Right lung (tissue), 2 donors: ENCODE measurements at regions not wholly inside any gene's neighbourhood (a gene's known extent, or its start where the extent isn't known, plus 50 kb on each side); places are given as distances from the start of the nearest gene placed in this dataset.

Source experiments
- DNase-seq, 2 donors: peaks; one replicate each; pipeline ENCODE4 v3.0.0-alpha.2; 2013

- no peak for DNase-seq
Observed at GRCh38 chr12:92304371-92305055, 158.9 kb upstream of the BTG1 start.

- no peak for DNase-seq
Observed at GRCh38 chr12:92302041-92302829, 156.6 kb upstream of the BTG1 start.

- no peak for DNase-seq
Observed at GRCh38 chr12:92301356-92301755, 155.7 kb upstream of the BTG1 start.

- no peak for DNase-seq
Observed at GRCh38 chr12:92300777-92301176, 155.1 kb upstream of the BTG1 start.

- no peak for DNase-seq
Observed at GRCh38 chr12:92299744-92300143, 154.1 kb upstream of the BTG1 start.

GRCh38 chr12:92299344-92299743 is 153.7 kb upstream of the BTG1 start:
- DNase-seq, result no peak

- DNase-seq, result no peak
Observed at GRCh38 chr12:92297932-92298696, 152.5 kb upstream of the BTG1 start.

- no peak for DNase-seq
Observed at GRCh38 chr12:92297405-92297804, 151.8 kb upstream of the BTG1 start.

- no peak for DNase-seq
Observed at GRCh38 chr12:92295523-92295922, 149.9 kb upstream of the BTG1 start.

GRCh38 chr12:92294676-92295440 is 149.2 kb upstream of the BTG1 start:
- DNase-seq, result no peak

- DNase-seq, result peak in 1 of 2 donors; percentile 18
Observed at GRCh38 chr12:92292016-92292415, 146.4 kb upstream of the BTG1 start.

GRCh38 chr12:92290886-92291285 is 145.2 kb upstream of the BTG1 start:
- DNase-seq, result peak in 1 of 2 donors; percentile 31

GRCh38 chr12:92290350-92290695 is 144.7 kb upstream of the BTG1 start:
- no peak for DNase-seq

- no peak for DNase-seq
Observed at GRCh38 chr12:92289629-92290349, 144.1 kb upstream of the BTG1 start.

- DNase-seq, result peak in 1 of 2 donors; percentile 19
Observed at GRCh38 chr12:92288561-92288960, 142.9 kb upstream of the BTG1 start.

- peak in 1 of 2 donors; percentile 13 for DNase-seq
Observed at GRCh38 chr12:92278378-92278828, 132.8 kb upstream of the BTG1 start.

GRCh38 chr12:92277795-92278194 is 132.1 kb upstream of the BTG1 start:
- DNase-seq, result no peak

GRCh38 chr12:92276276-92276675 is 130.6 kb upstream of the BTG1 start:
- no peak for DNase-seq

- DNase-seq, result no peak
Observed at GRCh38 chr12:92275443-92276154, 130.0 kb upstream of the BTG1 start.

- DNase-seq, result no peak
Observed at GRCh38 chr12:92273076-92273475, 127.4 kb upstream of the BTG1 start.
